ENCODE measurements at regions not wholly inside any gene's neighbourhood (a gene's known extent, or its start where the extent isn't known, plus 50 kb on each side); places are given as distances from the start of the nearest gene placed in this dataset.

DNA sequence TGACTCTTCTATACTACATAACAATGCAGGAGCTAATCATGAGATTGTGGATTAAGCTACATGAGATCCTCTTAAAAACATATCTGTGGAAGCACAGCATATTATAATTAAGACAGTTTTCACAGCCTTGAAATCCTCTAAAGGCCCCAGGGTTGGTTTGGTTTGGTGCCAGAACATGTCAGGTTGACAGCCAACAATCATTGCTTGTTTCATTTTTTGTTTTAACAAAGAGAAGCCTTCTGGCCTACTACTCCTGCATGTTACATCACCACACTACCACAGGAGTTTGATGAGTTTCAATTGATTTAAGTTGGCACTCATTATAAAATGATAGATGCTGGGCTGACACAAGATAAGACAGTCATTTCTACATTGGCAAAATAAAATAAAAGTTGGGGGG, 255.9 kb upstream of the ERBB4 start:
- TF ChIP-seq, protein P1, sequence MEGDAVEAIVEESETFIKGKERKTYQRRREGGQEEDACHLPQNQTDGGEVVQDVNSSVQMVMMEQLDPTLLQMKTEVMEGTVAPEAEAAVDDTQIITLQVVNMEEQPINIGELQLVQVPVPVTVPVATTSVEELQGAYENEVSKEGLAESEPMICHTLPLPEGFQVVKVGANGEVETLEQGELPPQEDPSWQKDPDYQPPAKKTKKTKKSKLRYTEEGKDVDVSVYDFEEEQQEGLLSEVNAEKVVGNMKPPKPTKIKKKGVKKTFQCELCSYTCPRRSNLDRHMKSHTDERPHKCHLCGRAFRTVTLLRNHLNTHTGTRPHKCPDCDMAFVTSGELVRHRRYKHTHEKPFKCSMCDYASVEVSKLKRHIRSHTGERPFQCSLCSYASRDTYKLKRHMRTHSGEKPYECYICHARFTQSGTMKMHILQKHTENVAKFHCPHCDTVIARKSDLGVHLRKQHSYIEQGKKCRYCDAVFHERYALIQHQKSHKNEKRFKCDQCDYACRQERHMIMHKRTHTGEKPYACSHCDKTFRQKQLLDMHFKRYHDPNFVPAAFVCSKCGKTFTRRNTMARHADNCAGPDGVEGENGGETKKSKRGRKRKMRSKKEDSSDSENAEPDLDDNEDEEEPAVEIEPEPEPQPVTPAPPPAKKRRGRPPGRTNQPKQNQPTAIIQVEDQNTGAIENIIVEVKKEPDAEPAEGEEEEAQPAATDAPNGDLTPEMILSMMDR (IDR thresholded peaks at IDR 0.05) = no peak
- no peak for TF ChIP-seq POLR2A (IDR thresholded peaks at IDR 0.05)
